ENCODE measurements at regions not wholly inside any gene's neighbourhood (a gene's known extent, or its start where the extent isn't known, plus 50 kb on each side); places are given as distances from the start of the nearest gene placed in this dataset.

DNA sequence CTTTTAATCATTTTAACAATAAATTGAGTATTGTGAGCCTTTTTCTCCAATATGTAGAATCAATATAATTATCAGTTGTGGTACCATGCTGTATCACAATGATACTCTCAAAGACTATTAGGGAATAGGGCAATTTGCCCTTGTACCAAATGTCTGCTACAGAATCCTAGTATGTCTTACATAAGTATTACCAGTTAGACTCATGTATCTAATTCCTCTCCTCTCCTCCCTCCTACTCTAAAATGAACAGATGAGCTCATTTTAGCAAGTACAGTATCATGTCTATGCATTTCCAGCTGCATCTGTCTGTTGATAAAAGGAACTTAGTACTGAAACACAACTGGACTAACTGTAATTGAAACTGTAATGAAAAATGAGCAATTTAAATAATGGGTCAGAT, 124.3 kb upstream of the ATP11B start:
- no peak for TF ChIP-seq POLR2AphosphoS5 (IDR thresholded peaks at IDR 0.05; ENCODE audit: insufficient read depth in 1 of 2, low read depth in 1 of 2)
- TF ChIP-seq, protein P1, sequence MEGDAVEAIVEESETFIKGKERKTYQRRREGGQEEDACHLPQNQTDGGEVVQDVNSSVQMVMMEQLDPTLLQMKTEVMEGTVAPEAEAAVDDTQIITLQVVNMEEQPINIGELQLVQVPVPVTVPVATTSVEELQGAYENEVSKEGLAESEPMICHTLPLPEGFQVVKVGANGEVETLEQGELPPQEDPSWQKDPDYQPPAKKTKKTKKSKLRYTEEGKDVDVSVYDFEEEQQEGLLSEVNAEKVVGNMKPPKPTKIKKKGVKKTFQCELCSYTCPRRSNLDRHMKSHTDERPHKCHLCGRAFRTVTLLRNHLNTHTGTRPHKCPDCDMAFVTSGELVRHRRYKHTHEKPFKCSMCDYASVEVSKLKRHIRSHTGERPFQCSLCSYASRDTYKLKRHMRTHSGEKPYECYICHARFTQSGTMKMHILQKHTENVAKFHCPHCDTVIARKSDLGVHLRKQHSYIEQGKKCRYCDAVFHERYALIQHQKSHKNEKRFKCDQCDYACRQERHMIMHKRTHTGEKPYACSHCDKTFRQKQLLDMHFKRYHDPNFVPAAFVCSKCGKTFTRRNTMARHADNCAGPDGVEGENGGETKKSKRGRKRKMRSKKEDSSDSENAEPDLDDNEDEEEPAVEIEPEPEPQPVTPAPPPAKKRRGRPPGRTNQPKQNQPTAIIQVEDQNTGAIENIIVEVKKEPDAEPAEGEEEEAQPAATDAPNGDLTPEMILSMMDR (IDR thresholded peaks at IDR 0.05), result no peak
- H3K27ac ChIP-seq, result no peak overlapping the region
- no peaks in the 10 kb centered on the region for H3K9me3 ChIP-seq
- no peaks in the 10 kb centered on the region for H3K36me3 ChIP-seq
- H3K4me3 ChIP-seq, result no peak overlapping the region
- intact Hi-C loops (cut with DNase I), result no loop called here
- H3K4me1 ChIP-seq, result no peaks in the 10 kb centered on the region
- no peak for DNase-seq (ENCODE audit: extremely low spot score in 2 of 2)
- H3K27me3 ChIP-seq, result no peaks in the 10 kb centered on the region

DNA sequence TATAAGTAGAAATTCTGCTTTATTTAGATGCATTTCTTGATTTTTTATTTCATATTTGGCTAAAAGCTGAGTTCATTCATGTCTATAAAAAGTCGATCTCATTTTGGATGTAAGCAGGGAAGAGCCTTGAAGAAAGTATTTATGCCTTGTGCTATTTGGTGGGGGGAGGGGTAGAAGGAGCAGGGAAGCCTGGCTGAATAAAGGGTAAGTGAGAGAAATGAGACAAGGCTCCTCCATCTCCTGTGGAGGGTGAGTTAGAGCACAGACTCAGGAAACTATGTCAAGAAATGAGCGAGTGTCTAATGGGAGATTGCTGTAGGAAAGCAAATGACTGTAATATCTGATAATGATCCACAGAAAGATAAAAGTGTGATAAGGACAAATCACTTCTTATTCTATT, 121.8 kb upstream of the ATP11B start:
- no peak overlapping the region for H3K4me3 ChIP-seq
- H3K4me1 ChIP-seq, result no peaks in the 10 kb centered on the region
- intact Hi-C loops (cut with DNase I), result no loop called here
- DNase-seq (ENCODE audit: extremely low spot score in 2 of 2), result no peak
- H3K9me3 ChIP-seq, result no peaks in the 10 kb centered on the region
- TF ChIP-seq POLR2AphosphoS5 (IDR thresholded peaks at IDR 0.05; ENCODE audit: insufficient read depth in 1 of 2, low read depth in 1 of 2) (no peak), POLR2A (IDR thresholded peaks at IDR 0.05) (no peak)
- TF ChIP-seq, protein P1 (IDR thresholded peaks at IDR 0.05), result no peak
- H3K36me3 ChIP-seq, result no peaks in the 10 kb centered on the region
- no peak overlapping the region for H3K27ac ChIP-seq
- H3K27me3 ChIP-seq, result no peaks in the 10 kb centered on the region

DNA sequence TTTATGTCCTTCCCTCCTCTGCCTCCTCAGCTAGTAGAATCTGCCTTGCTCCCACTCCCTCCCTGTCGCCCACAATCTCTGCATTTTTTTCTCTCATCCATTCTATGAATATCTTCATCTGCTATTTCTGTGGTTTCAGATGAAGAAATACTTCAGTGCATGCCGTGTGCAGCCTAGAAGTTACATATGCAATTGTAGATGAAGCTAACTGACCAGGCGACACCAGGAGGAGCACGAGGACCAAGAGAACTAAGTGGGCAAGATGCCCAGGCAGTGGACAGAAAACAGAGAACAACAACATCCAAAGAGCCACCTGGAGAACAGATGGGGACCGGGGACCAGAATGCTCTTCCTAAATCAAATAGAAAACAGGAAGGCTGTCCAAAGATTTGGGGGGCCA, 121.4 kb upstream of the ATP11B start:
- no peak for DNase-seq (ENCODE audit: extremely low spot score in 2 of 2)
- intact Hi-C loops (cut with DNase I), result no loop called here
- TF ChIP-seq POLR2A (IDR thresholded peaks at IDR 0.05) (no peak), POLR2AphosphoS5 (IDR thresholded peaks at IDR 0.05; ENCODE audit: insufficient read depth in 1 of 2, low read depth in 1 of 2) (no peak)
- TF ChIP-seq, protein P1 (IDR thresholded peaks at IDR 0.05), result no peak
- Histone ChIP-seq H3K27ac (no peak overlapping the region), H3K36me3 (no peaks in the 10 kb centered on the region), H3K4me1 (no peaks in the 10 kb centered on the region), H3K27me3 (no peaks in the 10 kb centered on the region), H3K9me3 (no peaks in the 10 kb centered on the region), H3K4me3 (no peak overlapping the region)

DNA sequence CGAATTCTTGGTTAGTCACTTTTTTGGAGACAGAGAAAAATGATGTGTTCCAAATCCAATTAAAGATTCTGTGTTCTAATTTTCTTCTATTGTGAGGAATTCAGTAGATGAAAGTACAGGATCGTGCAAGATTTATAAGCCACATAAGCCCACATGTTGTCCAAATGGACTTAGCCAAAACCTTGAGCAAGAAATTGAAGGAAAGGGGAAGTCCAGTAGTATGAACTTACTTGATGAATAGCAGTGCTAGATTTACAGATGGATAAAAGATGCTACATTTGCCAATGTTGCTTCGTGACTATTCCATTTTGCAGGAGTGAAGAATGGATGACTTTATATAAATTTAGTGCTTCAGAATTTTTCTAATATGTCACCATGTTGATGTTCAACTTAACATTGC, 120.0 kb upstream of the ATP11B start:
- intact Hi-C loops (cut with DNase I), result no loop called here

More for the DNA sequence above, 120.0 kb upstream of the ATP11B start:
- Histone ChIP-seq H3K4me3 (no peak overlapping the region), H3K36me3 (no peaks in the 10 kb centered on the region), H3K4me1 (no peaks in the 10 kb centered on the region), H3K27ac (no peak overlapping the region), H3K9me3 (no peaks in the 10 kb centered on the region), H3K27me3 (no peaks in the 10 kb centered on the region)
- TF ChIP-seq POLR2AphosphoS5 (IDR thresholded peaks at IDR 0.05; ENCODE audit: insufficient read depth in 1 of 2, low read depth in 1 of 2), result no peak
- TF ChIP-seq, protein P1 (IDR thresholded peaks at IDR 0.05), result no peak
- TF ChIP-seq POLR2A (IDR thresholded peaks at IDR 0.05), result no peak
- no peak for DNase-seq (ENCODE audit: extremely low spot score in 2 of 2)

Measured in vagina (tissue), 2 donors.